ENCODE measurements at regions not wholly inside any gene's neighbourhood (a gene's known extent, or its start where the extent isn't known, plus 50 kb on each side); places are given as distances from the start of the nearest gene placed in this dataset.
"Not testable (repeated sequence)": the region's sequence is repeated elsewhere in the genome, so short reads cannot be mapped to it uniquely, and the experiment has no call there.

DNA sequence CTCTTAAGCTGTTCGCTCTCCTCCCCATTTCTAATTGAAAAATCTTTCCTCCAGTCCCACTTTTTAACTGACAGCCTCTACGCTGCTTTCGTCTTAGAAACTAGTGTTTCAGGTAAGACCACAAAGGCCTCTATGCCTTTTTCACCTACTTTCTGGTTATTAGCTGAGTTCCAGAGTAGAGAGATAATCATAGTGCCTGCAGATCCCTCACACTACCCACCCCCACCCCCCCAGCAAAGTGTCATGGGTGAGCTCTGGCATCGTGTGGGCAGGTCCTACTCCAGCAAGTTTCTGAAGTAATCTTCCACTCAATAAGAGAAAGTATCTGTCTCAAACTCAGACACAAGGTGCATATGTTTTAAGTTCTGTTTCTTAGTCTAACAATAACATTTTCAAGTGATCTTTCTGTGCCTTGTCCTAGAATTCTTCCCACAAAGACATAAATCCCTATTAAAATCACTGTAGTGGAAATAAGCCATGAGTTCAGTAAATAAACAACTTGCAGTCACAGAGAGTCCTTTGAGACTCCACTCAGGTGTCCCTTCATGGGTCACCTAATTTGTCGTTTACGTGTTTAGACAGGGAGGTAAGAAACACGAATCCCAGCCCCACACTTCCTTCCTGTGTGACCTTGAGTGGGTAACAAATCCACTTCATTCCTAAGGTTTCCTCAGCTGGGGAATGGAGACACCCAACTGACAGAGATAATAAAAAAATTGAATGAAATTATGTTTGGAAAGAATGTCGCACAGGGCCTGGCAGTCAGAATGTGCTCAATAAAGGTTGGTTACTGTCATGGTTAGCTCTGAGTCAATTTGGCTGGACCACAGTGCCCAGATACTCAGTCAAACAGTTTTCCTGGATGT is 228.9 kb upstream of the CAND1 start:
- DNase-seq (ENCODE audit: low read depth), result peak; percentile 50

DNA sequence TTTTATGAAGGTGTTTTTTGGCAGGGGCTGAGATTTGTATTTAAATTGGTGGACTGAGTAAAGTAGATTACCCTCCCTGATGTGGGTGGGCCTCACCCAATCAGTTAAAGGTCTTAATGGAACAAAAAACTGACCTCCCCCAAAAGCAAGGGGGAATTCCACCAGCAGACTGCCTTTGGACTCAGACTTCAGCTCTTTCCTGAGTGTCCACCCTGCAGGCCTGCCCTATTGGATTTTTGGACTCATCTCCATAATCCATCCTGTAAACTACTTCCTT is 228.4 kb upstream of the CAND1 start:
- no peak for DNase-seq (ENCODE audit: low read depth)

DNA sequence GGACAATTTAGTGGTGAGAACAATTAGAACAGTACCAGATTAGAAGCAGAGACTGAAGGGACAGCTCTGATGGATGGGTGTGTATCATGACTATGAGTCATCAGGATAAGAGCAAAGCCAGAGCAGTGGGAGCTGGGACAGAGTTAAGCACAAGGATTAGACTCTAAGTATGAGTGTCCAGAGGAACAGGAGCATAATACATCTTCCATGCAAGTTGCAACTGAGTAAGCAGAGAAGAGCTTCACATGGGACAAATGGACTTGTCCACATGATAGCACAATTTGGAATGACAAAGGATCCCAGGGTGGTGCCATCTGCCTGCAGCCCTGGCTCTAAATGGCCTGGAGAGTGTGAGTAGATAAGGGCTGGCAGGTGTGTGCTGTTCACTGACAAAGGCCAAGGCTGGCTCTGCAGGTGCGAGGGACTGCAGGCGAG is 226.4 kb upstream of the CAND1 start:
- peak; percentile 82 for DNase-seq (ENCODE audit: low read depth)

DNA sequence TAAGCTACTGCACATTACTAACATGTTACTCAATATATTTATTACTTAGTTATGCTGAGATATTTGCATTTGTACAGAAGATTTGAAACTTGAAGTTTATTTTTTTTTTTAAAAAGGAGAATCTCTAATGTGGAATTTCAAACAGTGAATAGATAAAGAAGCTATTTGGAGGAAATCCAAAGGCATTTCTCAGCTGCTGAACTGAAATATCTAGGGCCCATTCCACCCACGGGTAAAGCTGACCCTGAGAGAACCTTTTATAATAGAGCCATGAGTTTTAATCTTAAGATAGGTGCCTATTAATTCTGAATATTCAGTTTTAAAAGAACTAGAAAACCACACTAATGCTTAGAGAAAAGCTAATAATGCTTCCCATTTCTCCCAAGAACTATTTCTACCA is 225.4 kb upstream of the CAND1 start:
- no peak for DNase-seq (ENCODE audit: low read depth)

DNA sequence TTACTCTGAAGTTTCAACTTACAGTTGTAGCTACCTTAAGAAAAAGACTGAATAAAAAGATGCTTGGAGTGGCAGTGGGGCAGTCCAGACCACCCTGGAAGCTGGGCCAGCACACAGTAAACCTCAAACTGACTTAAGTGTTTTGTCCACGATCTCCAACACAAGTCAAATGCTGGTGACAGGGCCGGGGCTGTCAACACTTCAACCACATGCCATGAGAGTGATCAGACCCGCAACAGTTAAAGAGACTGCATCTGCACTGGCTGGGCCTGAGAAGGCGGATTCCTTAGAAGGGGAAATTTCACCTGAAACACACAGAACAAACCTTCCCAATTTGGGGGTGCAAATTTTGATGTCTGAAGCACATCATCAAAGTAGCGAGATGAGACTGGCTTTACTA is 223.5 kb upstream of the CAND1 start:
- no peak for DNase-seq (ENCODE audit: low read depth)

DNA sequence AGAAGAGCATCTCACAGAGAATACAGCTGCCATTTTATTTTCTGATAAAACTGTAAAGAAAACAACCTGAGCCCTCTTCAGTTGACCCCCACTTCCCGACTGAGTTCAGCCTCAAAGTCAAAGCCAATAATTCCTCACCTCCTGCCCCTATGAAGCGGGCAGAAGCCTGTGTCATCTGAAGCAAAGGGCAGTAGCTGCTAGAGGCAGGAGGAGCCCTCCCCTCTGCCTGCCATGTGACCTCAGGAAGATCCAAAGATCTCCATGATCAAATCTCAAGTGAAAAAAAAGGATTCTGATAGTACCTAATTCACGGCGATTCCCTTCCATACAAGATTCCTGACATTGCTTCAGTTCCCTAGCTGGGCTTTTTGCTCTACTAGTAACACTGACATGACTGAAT is 223.1 kb upstream of the CAND1 start:
- no peak for DNase-seq (ENCODE audit: low read depth)

DNA sequence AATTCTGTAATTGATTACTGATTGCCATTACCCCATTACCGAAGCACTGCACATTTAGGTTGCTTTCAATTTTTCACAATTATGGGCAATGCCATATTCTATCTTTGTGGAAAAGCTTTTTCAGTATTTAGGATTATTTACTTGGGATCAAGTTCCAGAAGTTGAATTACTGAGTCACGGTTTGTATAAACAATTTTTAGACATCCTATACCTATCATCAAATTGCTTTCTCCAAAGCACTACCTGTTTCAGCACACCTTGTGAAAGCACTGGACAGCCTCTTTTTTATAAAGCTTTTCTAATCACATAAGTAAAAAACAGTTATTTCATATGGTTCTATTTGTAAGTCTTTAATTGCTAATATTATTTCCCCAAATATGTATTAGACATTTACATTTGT is 221.5 kb upstream of the CAND1 start:
- no peak for DNase-seq (ENCODE audit: low read depth)

DNA sequence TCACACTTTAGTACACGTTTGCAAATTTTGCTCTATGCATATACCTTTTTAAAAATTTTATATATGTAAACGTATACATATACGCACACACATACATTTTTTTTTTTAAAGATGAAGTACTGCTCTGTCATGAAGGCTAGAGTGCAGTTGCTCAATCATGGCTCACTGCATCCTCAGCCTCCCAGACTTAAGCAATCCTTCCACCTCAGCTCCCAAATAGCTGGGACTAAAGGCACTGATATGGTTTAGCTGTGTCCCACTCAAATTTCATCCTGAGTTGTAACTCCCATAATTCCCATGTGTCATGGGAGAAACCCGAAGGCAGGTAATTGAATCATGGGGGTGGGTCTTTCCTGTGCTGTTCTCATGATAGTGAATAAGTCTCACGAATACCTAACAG is 220.8 kb upstream of the CAND1 start:
- no peak for DNase-seq (ENCODE audit: low read depth)

DNA sequence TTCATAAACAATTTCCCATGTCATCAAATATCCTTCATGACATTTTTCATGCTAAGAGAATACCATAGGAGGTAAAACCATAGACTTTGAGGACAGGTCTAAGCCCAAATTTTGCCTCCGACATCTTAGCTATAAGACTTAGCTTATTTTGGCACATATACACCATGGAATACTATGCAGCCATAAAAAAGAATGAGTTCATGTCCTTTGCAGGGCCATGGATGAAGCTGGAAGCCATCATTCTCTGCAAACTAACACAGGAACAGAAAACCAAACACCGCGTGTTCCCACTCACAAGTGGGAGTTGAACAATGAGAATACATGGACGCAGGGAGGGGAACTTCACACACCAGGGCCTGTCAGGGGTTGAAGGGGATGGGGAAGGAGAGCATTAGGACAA is 220.0 kb upstream of the CAND1 start:
- not testable (repeated sequence) for DNase-seq (ENCODE audit: low read depth)

DNA sequence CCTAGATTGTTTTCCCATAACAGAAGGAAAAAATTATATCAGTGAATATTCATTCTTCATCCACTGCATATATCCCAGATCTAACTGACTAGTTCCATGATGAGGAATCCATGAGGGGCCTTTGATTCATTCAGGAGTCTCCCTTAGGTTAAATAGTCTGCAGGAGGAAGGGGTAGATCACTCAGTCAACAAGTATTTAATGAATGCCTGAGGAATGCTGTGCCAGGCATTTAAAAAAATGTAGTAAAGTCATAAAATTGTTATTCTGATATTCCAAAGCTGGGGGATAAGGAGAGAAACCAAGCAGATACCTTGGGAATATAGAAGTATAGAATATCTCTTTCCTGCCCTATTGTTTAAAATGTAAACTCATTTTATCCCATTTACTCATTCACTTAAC is 216.2 kb upstream of the CAND1 start:
- peak; percentile 71 for DNase-seq (ENCODE audit: low read depth)

DNA sequence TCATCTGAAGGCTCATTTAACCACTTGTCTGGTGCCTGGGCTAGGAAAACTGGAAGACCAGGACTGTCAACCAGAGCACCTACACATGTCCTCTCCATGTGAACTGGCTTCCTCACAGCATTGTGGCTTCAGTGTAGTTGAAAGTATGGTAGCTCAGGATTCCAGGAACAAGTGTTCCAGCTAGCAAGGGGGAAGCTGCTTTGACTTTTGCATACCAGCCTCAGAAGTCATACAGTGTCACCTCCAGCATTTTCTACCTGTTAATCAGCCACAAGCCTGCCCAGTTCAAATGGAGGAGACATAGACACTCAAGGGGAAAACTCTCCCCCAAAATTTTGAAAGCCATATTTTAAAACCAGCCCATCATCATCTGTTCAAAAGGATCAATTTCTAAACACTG is 212.8 kb upstream of the CAND1 start:
- peak; percentile 56 for DNase-seq (ENCODE audit: low read depth)

DNA sequence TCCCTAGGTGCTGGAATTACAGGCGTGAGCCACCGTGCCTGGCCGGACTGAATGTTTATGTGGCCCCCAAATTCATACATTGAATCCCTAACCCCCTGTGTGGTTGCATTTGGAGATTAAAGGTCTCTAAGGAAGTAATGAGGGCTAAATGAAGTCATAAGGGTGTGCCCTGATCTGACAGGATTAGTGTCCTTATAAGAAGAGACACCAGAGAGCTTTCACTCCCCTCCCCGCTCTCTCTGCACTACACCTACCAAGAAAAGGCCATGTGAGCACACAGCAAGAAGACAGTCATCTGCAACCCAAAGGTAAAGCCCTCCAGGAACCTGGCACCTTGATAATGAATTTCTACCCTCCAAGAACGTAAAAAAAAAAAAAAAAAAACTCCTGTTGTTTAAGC is 212.1 kb upstream of the CAND1 start:
- DNase-seq (ENCODE audit: low read depth), result no peak

DNA sequence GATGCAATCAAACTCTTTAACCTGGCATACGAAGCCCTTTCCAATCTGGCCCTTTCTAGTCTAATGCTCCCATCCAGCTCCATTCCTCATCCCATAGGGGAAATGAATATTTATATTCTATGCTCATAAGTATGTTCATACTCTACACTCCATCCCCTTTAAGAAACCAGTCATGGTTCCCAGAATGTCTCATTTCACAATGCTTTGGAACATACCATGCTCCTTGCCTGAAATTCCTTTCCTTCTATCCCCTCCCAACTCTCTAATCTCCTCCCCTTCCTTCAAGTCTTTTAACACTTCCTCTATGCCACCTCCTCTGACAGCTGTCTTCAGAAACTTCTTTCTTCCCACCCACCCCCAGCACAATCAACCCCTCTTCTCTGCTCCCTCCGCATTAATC is 207.0 kb upstream of the CAND1 start:
- no peak for DNase-seq (ENCODE audit: low read depth)

DNA sequence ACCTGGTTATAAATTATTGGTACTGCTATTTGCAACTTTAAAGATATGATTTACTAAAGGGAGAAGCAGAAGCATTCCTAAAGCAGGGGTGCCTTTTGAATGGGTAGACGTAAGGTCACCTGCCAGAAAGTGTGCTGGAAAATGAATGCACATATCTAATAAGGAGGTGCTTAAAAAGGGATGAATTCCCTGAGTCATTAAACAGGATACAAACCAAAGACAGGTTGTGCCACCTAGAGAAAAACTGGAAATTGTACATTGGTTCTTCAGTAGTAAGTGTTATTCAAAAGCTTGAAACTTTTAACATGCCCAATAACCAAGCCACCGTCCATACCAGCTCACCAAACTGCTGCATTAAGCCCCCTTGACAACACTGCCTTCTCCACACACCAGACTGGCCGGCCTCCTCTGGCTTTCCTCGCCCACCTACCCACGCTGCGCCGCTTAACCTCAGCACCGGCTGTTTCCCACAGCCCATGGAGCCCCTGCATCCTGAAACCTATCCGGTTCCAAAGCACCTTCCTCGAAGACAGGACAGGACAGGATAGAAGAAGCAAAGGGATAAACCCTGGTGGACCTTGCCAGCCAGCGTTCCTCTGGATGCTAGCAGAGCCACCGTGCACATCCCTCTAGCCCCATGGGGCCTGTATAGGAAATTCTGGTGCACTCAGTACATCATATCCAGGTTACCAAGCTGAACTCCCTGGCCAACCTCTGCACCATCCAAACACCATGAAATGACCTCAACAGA is 201.5 kb upstream of the CAND1 start:
- peak; percentile 52 for DNase-seq (ENCODE audit: low read depth)

DNA sequence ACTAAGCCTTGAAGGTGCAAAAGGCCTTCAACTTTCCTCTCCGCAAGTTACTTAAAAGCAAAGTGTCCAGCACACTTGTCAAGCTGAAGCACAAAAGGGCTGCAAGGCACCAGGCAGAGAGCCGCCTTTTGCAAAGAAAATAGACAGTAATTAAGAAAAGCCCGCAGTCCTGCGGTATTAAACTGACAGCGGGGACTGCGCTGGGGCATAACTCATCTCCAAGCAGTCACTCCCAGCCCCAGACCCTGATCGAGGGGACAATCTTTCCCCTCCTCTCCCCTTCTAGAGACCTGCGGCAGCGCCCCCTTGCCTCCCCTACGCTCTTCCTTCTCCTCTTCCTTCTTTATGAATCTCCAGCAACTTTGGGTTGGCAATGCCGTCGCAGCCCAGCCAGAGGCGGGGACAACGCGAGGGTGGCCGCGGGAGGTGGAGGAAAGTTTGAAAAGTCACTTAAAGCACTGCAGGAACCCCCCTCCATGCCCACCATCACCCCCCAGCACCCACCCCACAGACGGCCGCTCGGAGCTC is 200.9 kb upstream of the CAND1 start:
- no peak for DNase-seq (ENCODE audit: low read depth)

DNA sequence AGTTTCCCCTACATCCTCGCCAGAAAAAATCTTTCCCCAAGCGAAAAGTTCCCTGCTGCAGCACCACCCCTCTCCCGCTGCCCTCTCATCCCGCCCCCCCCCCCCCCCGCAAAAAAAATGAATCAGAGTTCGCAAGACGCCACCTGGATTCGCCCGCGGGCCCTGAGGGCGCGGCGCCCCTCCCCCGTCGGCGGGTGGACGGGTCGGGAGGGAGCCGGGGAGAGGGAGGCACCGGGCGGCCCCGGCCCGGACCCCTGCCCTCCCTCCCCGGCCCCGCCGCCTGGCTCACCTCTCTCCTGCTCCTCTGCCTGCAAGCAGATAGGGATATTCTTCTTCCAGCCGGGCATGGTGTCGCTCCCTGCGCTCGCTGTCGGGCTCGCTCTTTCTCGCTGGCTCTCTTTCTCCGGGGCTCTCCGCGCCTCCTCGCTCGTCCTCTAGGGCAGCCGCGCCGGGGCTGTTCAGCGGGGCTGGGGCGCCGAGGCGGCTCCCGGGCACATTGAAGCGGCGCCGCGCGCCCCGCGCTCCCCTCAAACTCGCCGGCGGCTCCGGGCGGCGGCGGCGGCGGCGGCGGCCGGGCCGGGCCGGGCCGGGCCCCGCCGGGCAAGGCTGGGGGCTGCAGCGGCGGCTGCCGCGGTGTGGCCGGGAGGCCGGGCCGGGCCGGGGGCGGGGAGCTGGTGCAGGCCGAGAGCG is 200.3 kb upstream of the CAND1 start:
- DNase-seq (ENCODE audit: low read depth), result no peak

DNA sequence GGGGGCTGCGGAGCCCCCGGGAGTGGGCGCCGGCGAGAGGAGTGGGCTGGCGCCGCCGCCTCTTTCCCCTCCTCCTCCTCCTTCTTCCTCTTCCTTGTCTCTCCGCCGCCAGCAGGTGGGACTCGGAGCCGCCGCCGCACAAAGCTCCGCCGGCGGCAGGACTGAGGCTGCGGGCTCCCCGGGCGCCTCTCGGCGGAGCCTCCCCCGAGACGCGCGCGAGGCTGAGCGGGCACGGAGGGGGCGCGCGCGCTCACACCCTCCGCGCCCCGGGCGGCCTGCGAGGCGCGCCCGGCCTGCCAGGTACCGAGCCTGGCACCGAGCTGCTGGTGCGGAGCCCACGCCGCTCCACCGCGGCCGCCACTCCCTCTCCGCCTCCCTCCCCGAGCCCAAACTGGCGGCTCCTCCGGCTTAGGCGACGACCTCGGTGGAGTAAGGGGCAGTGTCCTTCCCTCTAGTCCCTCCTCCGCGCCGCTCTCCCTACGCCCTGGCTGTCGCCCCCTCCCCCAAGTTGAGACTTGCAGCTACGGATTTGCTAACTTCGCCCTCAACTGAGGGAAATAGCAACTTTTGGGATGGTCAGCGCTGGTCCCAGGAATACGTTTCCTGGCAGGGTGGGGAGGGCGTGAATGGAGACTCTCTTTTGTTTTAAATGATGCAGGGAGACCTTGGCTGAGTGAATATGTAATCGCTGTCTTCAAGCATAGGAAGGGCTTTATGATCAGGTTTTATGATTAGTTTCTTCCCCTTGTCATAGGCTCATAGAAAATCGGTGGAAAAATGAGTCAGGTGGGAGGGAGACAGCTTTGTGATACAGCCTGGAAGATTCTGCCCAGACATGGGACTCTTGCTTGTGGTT is 199.5 kb upstream of the CAND1 start:
- DNase-seq (ENCODE audit: low read depth), result no peak

DNA sequence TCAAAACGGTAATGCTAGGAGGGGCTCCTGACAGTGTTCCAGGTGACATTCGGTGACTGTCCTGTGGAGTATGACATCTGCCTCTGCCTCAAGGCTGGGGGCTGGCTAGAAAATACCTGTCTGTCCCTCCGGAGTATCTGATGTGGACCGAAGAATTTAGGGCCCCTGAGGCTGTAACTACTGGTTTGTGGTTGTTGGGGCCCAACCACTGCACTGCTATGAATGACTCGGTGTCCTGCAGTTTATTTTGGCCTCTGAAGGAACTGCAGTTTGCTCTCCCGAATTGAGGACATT is 198.9 kb upstream of the CAND1 start:
- DNase-seq (ENCODE audit: low read depth), result no peak

DNA sequence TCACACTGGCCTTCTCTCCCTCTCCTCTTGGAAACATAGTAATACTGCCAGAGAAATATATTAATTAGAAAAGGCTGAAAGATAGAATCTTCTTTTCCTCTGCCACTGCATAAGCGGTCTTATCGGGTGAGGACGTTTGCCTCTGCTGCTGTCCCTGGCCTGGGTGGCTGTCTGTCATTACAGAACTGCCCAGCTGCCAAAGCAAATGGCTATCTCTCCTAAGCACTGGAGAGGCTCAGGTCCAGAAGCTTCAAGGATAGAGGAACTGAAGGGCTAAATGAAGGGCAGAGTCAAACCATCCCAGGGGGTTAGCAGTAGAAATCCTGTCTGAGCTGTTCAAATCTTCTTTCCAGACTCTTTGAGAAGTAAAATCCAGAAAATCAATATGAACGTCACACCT is 198.6 kb upstream of the CAND1 start:
- DNase-seq (ENCODE audit: low read depth), result no peak

DNA sequence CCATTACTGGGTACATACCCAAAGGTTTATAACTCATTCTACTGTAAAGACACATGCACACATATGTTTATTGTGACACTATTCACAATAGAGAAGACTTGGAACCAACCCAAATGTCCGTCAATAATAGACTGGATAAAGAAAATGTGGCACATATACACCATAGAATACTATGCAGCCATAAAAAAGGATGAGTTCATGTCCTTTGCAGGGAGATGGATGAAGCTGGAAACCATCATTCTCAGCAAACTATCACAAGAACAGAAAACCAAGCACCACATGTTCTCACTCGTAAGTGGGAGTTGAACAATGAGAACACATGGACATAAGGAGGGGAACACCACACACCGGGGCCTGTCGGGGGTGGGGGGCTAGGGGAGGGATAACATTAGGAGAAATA is 196.9 kb upstream of the CAND1 start:
- DNase-seq (ENCODE audit: low read depth), result not testable (repeated sequence)

DNA sequence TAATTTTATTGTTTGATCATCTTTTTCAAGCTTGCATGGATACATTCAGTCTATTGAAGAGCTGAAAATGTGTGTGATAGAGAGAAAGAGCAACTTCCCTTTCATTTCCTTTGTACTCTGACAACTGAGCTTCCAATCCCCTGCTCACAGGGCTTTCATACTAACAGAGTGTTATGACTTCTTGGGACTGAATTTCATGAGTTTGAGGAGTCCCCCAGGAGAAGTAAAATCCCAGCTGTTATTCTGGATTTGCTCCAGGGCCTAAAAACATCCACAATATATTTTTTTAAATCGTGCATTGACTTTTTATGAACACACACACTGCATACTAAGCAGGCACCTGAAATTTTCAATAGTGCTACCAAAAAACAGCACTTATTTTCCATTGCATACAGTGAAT is 195.8 kb upstream of the CAND1 start:
- DNase-seq (ENCODE audit: low read depth), result no peak

DNA sequence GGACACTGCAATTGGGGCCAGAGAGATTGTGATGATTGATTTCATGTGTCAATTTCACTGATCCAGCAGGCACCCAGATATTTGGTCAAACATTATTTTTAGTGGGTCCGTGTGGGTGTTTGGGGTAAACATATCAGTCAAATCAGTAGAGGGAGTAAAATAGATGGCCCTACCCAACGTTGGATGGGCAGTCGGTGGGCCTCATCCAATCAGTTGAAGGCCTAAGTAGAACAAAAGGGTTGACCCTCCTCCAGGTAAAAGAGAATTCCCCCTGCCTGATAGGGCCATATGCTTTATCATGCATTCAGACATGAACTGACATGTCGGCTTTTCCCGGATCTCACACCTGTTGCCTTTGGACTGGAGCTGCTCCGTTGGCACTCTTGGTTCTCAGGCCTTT is 195.1 kb upstream of the CAND1 start:
- DNase-seq (ENCODE audit: low read depth), result no peak

Data from renal cortical epithelial cell (primary cell).